ENCODE measurements at regions not wholly inside any gene's neighbourhood (a gene's known extent, or its start where the extent isn't known, plus 50 kb on each side); places are given as distances from the start of the nearest gene placed in this dataset.

DNA sequence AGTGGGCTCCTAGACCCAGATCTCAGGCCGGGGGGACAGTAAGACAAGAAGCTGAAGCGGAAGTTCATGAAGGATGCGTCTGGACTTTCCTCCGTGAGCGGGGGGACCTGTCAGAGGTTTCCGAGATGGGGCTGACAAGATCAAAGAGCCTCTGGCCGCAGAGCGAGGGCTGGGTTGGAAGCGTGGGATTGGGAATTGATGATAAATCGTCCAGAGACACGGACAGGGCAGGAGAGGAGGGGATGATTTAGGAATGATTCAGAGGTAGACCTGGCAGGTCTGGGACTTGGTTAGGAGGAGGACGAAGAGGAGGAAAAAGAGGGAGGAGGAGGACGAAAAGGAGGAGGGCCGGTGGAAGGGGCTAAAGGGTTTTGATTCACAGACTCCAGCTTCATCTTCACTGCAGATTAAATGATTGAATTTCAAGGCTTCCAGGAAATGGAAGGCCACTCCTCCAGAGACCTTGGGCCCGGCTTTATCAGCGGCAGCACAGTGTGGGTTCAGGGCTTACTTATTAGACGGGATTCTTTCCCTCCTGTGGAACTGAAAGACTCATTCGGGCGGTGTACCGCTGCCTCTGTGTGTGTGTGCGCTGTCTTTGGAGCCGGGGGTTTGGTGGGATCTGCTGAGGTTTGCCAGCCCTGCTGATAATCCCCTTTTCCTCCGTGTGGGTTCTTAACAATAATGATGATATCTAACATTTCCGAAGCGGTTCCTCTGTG is 85.7 kb upstream of the SLC45A1 start:
- TF ChIP-seq, protein P1, sequence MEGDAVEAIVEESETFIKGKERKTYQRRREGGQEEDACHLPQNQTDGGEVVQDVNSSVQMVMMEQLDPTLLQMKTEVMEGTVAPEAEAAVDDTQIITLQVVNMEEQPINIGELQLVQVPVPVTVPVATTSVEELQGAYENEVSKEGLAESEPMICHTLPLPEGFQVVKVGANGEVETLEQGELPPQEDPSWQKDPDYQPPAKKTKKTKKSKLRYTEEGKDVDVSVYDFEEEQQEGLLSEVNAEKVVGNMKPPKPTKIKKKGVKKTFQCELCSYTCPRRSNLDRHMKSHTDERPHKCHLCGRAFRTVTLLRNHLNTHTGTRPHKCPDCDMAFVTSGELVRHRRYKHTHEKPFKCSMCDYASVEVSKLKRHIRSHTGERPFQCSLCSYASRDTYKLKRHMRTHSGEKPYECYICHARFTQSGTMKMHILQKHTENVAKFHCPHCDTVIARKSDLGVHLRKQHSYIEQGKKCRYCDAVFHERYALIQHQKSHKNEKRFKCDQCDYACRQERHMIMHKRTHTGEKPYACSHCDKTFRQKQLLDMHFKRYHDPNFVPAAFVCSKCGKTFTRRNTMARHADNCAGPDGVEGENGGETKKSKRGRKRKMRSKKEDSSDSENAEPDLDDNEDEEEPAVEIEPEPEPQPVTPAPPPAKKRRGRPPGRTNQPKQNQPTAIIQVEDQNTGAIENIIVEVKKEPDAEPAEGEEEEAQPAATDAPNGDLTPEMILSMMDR (IDR thresholded peaks at IDR 0.05): no peak
- no peak for TF ChIP-seq POLR2A (IDR thresholded peaks at IDR 0.05)
